Left cardiac atrium (tissue), 4 donors: ENCODE measurements at regions not wholly inside any gene's neighbourhood (a gene's known extent, or its start where the extent isn't known, plus 50 kb on each side); places are given as distances from the start of the nearest gene placed in this dataset.

Source experiments
- ATAC-seq, 2 donors: fragments of 200-7000 bp; cut with Tn5 transposase; one replicate each; pipeline ENCODE4 v1.9.1; 2020; ENCODE audit warnings: mild to moderate bottlenecking in 2 of 2, moderate library complexity in 2 of 2
- DNase-seq: peaks from one replicate; pipeline ENCODE4 v3.0.0-alpha.2; 2020
- intact Hi-C, 2 donors: fragments of 100-400 bp; cut with DNase I; formaldehyde crosslinking; loops; one replicate each; pipeline versions ENCODE4 v1.14.1 to v1.15.1; 2022 to 2023
- donor health status: DM: no; HTN: yes; CAD: no.
- donor health status: DM: no; HTN: yes; CAD: no; lungs with severe emphysema.
- donor health status: DM: yes; HTN: yes; CAD: no.
- donor health status: Dilated cardiomyopathy.

DNA sequence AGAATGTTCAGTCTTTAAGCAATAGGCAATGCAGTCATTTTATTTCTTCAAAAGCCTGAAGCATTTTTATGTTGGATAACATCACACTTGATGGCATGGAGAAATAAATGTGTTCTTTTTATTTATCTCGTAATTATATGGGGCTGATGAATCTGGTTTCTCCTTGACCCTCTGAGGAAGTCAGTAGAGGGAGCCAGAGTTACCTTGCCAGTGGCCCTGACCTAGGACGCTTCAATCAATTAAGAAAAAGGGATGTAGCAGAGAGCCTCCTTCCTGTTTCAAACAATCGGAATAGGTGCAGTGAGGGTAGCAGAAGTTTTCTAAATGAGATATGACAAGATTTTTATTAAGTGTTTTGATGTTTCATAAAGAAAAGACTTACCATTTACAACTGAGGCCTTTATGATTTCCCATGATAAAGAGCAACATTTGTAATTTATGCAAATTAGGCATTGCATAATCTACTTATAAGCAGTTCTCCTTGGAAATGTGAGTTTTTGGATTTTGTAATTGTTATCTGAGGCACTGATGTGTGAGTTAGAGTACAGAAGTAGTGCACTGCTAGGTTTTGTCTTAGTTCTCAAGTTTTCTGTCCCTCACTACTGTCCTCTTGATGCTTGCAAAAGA lies 129.1 kb downstream of the RAP2B start:
- DNase-seq (no peak), ATAC-seq (peak; percentile 30 to 53)
- intact Hi-C loops = no loop called here

DNA sequence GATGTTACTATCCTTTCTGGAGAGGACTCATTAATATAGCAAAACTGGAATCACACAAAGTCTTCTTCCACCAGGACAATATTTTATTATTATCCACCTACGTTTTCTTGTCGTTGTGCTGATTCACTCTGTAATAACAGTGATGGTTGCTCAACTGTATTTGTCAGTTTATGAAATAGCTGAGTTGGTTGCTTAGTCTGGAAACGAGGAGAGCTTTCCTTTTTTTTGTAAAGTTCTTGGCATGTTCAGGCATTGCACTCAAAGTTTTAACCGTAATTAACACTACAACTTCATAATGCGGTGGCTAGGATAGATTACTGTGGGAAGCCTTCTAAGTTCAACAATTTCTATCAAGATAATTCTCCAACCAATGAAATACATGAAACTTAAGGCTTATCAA lies 131.2 kb downstream of the RAP2B start:
- ATAC-seq = peak; percentile 59 to 73
- no peak for DNase-seq
- intact Hi-C loops = no loop called here

DNA sequence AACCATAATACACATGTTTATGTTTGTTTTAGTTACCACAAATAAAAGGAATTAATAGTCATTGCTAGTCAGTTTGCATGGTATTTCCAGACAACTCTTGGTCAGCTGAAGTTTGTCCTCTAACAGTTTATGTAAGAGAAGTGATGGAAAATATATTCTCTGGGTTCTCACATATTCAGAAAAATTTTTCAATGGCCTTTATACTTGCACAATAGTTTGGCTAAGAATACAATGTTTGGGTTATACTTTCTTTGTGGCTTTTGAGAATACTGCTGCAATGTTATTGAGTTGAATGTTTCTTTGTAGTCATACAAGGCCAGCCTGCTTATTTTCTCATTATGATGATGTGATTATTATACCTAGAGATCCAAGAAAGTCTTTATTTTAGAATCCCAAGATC lies 133.9 kb downstream of the RAP2B start:
- DNase-seq (no peak), ATAC-seq (no peak)
- intact Hi-C loops = no loop called here

DNA sequence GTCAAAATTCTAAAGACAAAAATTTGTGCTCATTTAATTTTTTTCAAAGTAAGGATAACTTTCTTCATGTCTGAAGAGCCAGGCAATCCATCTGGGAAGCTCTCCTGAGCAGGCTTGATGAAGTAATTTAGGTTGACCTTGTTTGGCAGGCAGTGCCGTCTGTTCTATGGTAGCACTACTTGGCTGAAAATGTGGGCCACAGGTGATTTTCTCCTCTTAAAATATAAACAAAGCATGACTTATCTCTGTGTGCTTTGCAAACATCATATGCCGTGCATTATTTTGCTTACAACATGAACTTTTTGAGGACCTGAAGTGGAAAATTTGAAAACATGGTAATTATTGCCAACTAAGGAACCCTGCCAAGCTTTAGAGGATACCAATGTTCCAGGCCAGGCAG lies 143.2 kb downstream of the RAP2B start:
- DNase-seq (no peak), ATAC-seq (peak; percentile 30 to 42)
- intact Hi-C loops = no loop called here

DNA sequence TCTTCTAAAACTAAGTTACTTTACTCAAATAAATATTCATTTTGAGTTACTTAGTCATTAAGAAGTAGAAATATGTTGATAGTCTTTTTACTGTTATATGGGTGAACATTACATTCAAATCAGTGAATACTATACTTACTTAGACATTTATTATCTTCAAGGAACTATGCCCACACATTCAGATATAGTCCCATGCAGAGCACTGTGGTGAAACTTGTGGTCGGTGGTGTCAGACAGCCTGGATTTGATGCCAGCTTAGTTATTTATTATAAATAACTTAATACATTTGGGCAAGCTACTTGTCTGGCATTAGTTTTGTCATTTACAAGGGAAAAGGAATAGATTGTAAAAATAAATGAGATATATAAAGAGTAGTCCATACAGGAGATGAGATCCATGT lies 149.5 kb downstream of the RAP2B start:
- ATAC-seq (no peak), DNase-seq (no peak)
- intact Hi-C loops = no loop called here

DNA sequence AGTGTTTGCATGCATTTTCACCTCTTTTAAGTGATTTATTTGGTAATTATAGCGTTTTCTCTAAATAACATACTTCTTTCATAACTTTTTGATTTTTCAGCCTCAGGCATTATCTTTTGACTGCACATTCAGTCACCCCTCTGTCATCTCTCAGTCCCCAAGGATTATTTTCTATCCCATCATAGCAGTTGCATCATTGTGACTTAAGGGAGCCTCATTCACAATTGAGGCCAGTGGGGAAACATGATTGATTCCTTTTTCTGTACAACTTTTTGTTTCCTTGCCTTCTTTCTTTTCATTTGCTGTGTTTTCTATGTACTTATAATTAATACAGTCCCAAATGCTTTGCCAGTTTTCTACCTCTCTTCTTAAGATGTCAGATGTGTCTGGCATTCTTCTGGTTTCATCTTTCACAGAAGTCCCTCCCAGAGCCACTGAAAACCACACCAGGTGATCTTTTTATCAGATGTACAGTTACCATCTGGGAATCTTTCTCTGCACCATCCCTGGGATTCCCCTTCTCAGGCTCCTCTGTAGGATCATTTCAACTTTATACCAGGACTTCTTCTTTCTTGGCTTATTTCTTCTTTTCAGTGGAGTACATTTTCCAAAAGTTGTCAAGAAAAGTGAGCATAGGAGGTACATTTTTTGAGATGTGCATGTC lies 151.4 kb downstream of the RAP2B start:
- DNase-seq (no peak), ATAC-seq (no peak)
- intact Hi-C loops = no loop called here

DNA sequence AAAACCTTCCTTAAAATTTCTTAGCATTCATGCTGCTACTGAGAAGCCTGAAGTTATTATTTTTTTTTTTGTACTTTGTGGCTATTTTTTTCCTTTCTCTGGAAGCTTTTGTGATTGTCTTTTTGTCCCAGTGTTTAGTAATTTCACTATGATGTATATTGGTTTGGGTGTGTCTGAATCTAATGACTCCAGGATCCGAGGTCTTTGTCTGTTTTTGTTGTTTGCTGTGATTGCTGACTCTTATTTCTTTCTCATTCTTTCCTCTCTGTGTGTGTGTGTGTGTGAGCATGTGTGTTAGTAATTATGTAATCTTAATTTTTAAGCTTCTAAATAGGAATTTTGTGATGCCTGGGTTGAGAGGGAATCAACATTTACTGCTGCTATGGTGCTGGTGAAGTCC lies 152.0 kb downstream of the RAP2B start:
- intact Hi-C loops = no loop called here
- no peak for ATAC-seq

DNA sequence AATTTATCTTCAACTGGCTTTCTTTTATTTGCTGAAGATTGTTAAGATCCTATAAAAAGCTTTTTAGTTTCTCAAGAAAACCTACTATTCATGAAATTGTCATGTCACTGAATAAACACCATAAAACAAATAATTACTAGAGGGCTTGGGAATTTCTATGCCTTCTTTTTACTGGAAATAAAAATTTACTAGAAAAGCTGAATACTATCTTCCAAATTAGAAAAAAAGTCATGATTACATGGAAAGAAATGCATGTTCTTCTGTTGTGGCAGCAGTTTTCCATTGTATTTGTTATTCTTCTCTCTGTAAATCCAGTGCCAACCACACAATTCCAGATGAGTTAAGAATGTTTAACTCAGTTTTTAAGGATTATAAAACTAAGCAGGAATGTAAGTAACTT lies 153.8 kb downstream of the RAP2B start:
- intact Hi-C loops = no loop called here
- no peak for DNase-seq
- ATAC-seq = no peak

More for the DNA sequence above, 152.0 kb downstream of the RAP2B start:
- no peak for DNase-seq

DNA sequence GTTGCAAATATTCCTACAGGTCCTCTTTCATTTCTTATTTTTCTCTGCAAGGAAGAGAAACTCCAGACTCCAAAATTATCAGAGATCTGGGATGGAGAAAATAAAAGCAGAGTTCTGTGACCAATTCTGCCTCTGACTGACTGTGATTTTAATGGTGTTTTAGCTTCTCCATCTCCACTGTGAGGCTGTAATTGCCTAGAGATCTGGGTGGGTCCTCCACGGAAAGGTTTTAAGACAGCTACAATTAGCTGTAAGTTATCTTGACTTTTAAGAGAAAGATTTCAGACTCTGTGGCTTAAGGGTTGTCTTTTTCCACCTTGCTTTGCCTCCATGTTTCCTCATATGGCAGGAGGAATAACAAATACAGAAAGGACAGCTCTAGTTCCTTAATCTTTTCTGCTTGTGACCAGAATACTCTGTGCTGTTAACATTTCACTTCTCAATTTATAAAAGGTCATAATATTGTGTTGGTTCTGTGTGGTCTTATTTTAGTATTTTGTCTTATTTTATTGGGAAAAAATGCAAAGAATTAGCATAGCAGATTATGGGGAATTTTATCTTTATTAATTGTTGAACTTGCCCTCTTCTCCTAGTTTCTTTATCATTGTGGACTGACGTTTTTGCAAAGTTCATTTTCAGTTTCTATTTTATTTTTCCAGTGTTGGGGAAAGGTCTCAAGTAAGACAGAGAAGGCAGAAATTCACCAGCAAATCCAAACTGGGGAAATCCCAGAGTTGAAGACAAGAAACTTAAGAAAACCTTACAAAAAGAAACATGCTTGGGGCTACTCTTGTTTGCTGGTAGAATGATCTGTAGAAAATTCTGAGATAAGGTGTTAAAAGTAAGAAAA lies 157.9 kb downstream of the RAP2B start:
- intact Hi-C loops = no loop called here
- ATAC-seq = peak in 1 of 2 donors; percentile 25
- no peak for DNase-seq

DNA sequence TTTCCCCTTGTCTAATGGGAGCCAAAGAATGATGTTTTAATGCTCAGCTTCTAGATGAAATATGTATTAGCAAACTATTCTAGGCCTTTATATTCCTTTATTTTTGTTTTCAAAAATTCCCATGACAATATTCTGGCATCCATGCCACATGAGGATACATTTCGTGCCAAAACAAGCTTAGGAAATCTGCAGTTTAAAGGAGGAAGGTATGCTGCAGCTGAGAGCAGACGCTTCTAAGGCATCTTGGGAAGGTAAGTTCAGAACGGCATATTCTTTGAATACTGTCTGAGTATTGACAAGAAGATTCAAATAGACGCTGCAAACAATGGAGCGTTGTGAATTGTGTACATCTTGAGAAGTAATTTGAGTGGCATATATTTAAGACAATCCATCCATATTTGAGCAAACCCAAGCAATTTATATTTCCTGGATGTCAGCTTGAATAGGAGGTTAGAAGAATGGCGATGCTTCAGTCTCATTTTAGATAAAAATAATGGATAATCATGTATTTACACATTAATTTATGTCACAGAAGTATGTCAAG lies 158.6 kb downstream of the RAP2B start:
- ATAC-seq (peak in 1 of 2 donors; percentile 54), DNase-seq (no peak)
- intact Hi-C loops = no loop called here

DNA sequence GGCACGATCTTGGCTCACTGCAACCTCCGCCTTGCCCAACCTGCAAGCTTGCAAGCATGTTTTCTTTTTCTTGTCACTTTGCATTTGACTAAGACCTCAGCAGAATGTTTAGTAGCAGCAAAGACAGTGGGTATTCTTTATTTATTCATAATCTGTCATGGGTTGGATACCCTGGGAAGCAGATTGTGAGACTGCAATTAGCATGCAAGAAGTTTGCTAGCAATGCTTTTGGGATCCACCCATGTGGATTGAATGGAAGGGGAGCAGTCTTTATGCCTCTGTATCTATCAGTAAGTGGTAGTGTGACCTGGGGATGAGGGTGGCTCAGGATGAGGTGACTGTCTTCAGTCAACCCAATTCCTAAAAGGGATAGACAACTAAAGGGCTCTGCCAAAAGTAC lies 166.7 kb downstream of the RAP2B start:
- no peak for DNase-seq
- ATAC-seq = no peak
- intact Hi-C loops = no loop called here

DNA sequence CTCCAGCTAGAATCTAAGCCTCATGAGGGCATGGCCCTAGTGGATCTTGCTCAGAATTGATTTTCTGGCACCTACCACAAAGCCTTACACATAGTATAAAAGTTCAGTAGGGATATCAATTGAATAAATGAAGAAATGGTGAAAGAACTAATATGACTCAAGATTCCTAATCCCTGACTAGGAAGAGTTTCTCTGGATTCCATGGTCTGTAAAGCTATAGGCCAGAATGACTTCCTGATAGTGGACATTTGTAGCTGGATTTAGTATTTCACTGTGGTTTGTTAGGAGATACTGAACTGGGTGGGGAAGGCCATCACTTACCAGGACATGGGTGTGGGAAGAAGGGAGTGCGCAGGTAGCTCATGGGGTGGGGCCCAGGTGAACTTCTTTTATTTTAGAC lies 168.9 kb downstream of the RAP2B start:
- DNase-seq (no peak), ATAC-seq (no peak)
- intact Hi-C loops = loop anchor here in 1 of 2 donors (5.0 kb wide), 1 partner anchor 259 kb away; no protein-coding TSS in a partner anchor

DNA sequence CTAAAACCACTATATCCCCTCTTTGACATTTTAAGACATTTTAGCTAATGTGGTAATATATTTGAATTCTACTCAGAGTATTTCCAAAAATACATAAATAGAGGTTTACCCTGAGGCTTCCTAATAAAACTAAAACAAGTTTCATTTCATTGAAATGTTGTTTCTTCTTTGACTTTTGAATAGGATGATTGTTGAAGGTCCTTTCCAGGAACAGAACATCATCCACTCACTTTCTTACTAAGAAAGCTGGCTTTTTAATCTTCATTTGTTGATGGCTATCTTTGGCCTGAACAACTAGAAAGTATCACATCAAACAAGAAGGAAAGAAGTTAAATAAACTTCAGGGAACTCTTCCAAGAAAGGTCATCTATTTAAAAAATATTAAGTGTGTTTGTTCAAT lies 169.7 kb downstream of the RAP2B start:
- DNase-seq = no peak
- ATAC-seq = no peak
- intact Hi-C loops = loop anchor here in 1 of 2 donors (5.0 kb wide), 1 partner anchor 259 kb away; no protein-coding TSS in a partner anchor

DNA sequence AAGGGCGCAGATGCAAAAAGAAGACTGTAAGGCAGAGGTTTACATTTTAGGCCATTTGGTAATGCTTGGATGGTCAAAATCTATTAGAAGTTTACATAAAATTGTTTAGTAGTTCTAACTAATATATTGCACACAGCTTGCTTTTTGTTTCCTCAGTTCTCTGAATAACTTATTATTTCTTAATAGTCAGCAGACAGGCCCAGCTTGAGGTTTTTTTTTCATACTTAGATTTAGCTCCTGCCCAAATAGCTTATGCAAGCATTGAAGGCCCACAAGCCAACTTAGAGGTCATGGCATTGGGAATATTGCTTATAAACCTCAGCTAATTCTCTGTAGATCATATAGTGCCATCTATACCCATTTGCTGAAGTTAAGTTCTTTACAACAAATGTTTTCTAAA lies 172.5 kb downstream of the RAP2B start:
- ATAC-seq (peak in 1 of 2 donors; percentile 61), DNase-seq (no peak)
- intact Hi-C loops = loop anchor here in 1 of 2 donors (5.0 kb wide), 1 partner anchor 262 kb away; no protein-coding TSS in a partner anchor

DNA sequence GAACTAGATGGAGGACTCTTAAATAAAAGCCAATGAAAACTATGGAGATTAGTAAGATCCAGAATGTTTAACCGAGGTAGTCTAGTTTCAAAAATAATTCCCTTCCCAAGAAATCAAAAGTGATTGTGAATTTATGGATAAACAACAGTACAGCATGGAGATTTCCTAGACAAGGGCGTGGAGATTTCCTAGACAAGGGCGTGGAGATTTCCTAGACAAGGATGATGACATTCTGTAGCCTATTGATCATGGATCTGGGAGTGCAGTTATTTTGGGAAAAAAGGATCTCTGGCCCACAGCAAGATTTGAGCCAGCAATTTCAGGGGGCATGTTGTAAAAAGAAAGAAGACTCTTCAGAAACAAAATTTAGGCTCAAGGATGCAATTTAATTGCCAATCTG lies 175.3 kb downstream of the RAP2B start:
- no peak for DNase-seq
- ATAC-seq = no peak
- intact Hi-C loops = no loop called here

DNA sequence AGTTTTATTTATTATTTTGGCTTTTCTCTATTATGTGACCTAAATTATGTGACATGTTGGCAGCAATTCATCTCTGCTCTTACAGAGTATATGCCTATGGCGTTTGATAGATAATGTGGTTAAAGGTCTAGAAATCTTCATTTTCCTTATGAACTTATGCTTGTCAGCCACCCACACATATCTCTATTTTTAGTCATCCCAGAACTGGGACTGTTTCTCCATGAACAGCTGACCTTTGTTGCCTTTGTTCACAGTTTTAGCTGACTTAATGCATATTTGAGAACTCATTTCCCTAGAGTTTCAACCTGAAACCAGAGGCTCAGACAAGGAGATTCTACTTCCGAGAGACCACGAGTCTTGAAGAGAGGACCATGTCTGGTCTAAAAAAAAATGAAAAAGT lies 176.5 kb downstream of the RAP2B start:
- intact Hi-C loops = no loop called here
- ATAC-seq (peak; percentile 26 to 57), DNase-seq (no peak)

DNA sequence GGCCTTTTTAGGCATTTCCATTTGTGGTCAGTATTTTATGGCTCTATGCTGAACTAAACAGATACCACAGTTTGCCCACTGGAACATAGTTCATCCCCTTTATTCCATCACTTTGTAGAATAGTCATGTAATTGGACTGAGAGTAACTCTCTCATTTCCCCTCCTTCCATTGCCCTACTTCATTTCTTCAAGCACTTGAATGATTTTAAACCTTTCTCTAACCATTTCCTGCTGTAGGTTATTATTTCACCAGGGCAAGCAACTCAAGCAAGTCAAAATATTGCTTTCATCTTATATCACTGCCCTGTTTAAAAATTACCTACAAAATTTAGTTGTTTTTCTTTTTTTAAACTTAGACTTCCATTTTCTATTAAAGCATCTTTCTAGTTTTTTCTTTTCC lies 177.0 kb downstream of the RAP2B start:
- ATAC-seq (no peak), DNase-seq (no peak)
- intact Hi-C loops = no loop called here

DNA sequence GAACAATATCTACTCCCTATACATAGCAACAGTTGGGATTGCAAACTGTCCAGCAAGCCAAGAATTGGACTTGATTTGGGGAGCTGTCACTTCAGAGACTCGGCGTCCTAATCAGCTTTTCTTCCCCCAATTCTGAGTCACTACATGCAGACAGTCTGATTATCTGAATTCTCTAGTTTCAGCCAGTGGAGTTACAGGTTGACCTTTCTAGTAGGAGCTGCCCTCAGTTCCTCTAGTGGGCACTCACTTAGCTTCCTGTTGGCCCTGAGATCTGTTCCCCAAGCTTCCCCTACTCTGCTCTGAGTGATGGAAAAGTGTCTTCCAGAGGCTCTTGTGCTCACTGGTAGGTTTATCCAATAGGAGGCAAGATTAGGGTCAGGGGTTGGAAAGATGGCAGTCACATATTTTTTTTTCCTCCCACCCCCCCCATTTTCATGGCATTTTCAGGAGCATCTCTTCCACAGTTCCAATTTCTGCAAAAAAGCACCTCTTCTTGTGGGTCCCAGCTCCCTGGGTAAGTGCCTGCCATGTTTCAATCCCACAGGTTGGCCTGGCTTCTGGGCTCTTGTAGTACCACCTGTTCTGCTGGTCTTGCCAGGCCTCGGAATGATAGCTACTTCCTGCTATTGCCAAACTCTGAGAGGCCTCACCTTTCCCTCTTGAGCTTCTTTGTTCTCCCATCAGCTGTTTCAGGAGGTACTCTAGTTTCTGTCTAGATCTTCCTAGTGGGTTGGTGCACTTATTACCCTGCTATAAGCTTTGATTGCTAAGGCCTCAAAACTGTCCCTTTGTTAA lies 182.2 kb downstream of the RAP2B start:
- intact Hi-C loops = no loop called here
- DNase-seq (no peak), ATAC-seq (no peak)

DNA sequence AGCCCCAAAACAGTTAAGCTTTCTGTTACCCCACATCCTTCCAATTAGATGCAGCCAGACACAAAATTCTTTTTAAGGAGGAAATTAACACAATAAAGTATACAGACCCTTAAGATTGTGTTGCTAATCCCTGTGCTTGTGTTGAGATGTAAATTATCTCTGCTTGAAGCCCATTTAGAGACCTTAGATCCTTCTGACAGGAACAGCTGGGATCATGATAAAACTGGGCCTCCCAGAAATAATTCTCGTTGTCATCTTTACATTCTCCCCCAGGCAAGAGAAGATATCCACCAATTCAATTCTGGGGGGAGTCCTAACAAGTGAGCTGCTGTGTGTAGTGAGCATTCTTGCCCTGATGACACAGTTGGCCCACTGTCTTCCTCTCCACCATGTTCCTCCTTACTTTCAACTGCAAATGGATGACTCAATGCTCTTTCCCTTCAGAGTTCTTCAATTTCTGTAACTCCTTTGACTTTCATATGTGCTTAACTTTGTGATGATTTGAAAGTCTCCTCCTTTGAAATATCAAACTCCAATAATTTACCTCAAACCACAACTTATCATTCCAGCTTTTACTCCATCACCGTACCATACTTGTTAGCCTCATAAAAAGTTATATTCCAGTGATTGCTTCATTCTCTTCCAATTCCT lies 186.6 kb downstream of the RAP2B start:
- no peak for ATAC-seq
- intact Hi-C loops = no loop called here

More for the DNA sequence above, 186.6 kb downstream of the RAP2B start:
- DNase-seq = no peak
